Fibroblast of skin of right biceps (primary cell): ENCODE measurements at regions not wholly inside any gene's neighbourhood (a gene's known extent, or its start where the extent isn't known, plus 50 kb on each side); places are given as distances from the start of the nearest gene placed in this dataset.
"Not testable (repeated sequence)": the region's sequence is repeated elsewhere in the genome, so short reads cannot be mapped to it uniquely, and the experiment has no call there.

Experiments used
- DNase-seq: peaks from one replicate; pipeline ENCODE4 v3.0.0-alpha.2; 2013

GRCh38 chr1:10942542-10942912 is 69.9 kb upstream of the TARDBP start:
- no peak for DNase-seq

GRCh38 chr1:10943041-10943440 is 69.4 kb upstream of the TARDBP start:
- DNase-seq: no peak

GRCh38 chr1:10943991-10944730 is 68.3 kb upstream of the TARDBP start:
- peak; percentile 12 for DNase-seq

GRCh38 chr1:10945991-10946509 is 66.4 kb upstream of the TARDBP start:
- no peak for DNase-seq

- DNase-seq: no peak
Observed at GRCh38 chr1:10947181-10947580, 65.3 kb upstream of the TARDBP start.

- DNase-seq: no peak
Observed at GRCh38 chr1:10947691-10948462, 64.6 kb upstream of the TARDBP start.

- DNase-seq: no peak
Observed at GRCh38 chr1:10948463-10948775, 64.0 kb upstream of the TARDBP start.

GRCh38 chr1:10950316-10951172 is 61.9 kb upstream of the TARDBP start:
- no peak for DNase-seq

- DNase-seq: not testable (repeated sequence)
Observed at GRCh38 chr1:10951298-10951697, 61.2 kb upstream of the TARDBP start.

- no peak for DNase-seq
Observed at GRCh38 chr1:10951961-10952360, 60.5 kb upstream of the TARDBP start.

GRCh38 chr1:10953505-10954193 is 58.8 kb upstream of the TARDBP start:
- DNase-seq: no peak

- DNase-seq: no peak
Observed at GRCh38 chr1:10957133-10957532, 55.3 kb upstream of the TARDBP start.

GRCh38 chr1:10958614-10959013 is 53.8 kb upstream of the TARDBP start:
- DNase-seq: no peak

GRCh38 chr1:10960411-10961299 is 51.8 kb upstream of the TARDBP start:
- peak; percentile 57 for DNase-seq

- no peak for DNase-seq
Observed at GRCh38 chr1:10961300-10961833, 51.1 kb upstream of the TARDBP start.

GRCh38 chr1:10962483-10962882 is 50.0 kb upstream of the TARDBP start:
- DNase-seq: peak; percentile 31
